ENCODE measurements at regions not wholly inside any gene's neighbourhood (a gene's known extent, or its start where the extent isn't known, plus 50 kb on each side); places are given as distances from the start of the nearest gene placed in this dataset.

- TF ChIP-seq CTCF (conservative IDR thresholded peaks at IDR 0.05 in 1 of 2, IDR thresholded peaks at IDR 0.05 in 1 of 2; ENCODE audit: extremely low read depth in 1 of 2, insufficient read depth in 1 of 2, low read depth in 1 of 2, low read length in 2 of 2) (no peak), EZH2 (IDR thresholded peaks at IDR 0.05; ENCODE audit: borderline replicate concordance, low read length) (no peak)
These were observed 163.2 kb upstream of the BTBD3 start for GRCh38 chr20:11754451-11754850.

Measured in mammary epithelial cell (primary cell).